Fibroblast of pulmonary artery (primary cell): ENCODE measurements at regions not wholly inside any gene's neighbourhood (a gene's known extent, or its start where the extent isn't known, plus 50 kb on each side); places are given as distances from the start of the nearest gene placed in this dataset.

Source experiments
- DNase-seq: peaks from one replicate; pipeline ENCODE4 v3.0.0-alpha.2; 2010; ENCODE audit warnings: low read depth
- H3K4me3 ChIP-seq: replicated peaks from 2 replicates; pipeline ENCODE4 v1.5.1; 2011; ENCODE audit warnings: low read depth, mild to moderate bottlenecking, control low read depth, low read length, moderate library complexity
- TF ChIP-seq, protein P1 (sequence below): IDR thresholded peaks from 2 replicates; pipeline ENCODE4 v1.5.1; 2011; ENCODE audit warnings: mild to moderate bottlenecking, control low read depth, low read length, inconsistent platforms; ENCODE audit errors: missing control alignments

DNA sequence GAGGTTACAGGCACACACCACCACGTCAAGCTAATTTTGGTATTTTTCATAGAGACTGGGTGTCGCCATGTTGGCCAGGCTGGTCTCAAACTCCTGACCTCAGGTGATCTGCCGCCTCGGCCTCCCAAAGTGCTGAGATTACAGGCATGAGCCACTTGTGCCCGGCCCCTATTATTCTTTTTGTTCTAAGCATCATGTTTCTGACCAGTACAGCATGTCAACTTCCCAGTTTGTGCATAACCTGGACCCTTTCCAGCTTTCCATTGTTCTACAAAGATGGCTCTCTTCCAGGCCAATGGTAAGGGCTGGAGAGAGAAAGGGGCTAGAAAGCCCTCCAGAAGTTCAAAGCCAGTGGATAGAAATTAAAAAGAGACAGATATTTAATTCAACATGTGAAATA is 91.3 kb upstream of the TNFAIP3 start:
- DNase-seq, result peak; percentile 94
- TF ChIP-seq, protein P1, sequence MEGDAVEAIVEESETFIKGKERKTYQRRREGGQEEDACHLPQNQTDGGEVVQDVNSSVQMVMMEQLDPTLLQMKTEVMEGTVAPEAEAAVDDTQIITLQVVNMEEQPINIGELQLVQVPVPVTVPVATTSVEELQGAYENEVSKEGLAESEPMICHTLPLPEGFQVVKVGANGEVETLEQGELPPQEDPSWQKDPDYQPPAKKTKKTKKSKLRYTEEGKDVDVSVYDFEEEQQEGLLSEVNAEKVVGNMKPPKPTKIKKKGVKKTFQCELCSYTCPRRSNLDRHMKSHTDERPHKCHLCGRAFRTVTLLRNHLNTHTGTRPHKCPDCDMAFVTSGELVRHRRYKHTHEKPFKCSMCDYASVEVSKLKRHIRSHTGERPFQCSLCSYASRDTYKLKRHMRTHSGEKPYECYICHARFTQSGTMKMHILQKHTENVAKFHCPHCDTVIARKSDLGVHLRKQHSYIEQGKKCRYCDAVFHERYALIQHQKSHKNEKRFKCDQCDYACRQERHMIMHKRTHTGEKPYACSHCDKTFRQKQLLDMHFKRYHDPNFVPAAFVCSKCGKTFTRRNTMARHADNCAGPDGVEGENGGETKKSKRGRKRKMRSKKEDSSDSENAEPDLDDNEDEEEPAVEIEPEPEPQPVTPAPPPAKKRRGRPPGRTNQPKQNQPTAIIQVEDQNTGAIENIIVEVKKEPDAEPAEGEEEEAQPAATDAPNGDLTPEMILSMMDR, result no peak
- no peak overlapping the region for H3K4me3 ChIP-seq

DNA sequence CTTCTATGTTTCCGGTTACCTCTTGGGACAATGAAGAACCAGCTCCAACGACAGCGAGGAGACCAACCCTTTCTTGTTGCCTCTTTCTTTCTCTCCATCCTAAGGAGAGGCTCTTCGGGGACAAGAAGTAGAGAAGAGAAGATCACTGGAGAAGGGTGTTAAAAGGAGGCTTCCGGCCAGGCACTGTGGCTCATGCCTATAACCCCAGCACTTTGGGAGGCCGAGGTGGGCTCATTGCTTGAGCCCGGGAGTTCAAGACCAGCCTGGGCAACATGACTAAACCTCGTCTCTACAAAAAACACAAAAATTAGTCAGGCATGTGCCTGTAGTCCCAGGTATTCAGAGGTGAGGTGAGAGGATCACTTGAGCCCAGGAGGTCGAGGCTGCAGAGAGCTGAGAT is 90.8 kb upstream of the TNFAIP3 start:
- TF ChIP-seq, protein P1, result no peak
- DNase-seq, result no peak
- no peak overlapping the region for H3K4me3 ChIP-seq

DNA sequence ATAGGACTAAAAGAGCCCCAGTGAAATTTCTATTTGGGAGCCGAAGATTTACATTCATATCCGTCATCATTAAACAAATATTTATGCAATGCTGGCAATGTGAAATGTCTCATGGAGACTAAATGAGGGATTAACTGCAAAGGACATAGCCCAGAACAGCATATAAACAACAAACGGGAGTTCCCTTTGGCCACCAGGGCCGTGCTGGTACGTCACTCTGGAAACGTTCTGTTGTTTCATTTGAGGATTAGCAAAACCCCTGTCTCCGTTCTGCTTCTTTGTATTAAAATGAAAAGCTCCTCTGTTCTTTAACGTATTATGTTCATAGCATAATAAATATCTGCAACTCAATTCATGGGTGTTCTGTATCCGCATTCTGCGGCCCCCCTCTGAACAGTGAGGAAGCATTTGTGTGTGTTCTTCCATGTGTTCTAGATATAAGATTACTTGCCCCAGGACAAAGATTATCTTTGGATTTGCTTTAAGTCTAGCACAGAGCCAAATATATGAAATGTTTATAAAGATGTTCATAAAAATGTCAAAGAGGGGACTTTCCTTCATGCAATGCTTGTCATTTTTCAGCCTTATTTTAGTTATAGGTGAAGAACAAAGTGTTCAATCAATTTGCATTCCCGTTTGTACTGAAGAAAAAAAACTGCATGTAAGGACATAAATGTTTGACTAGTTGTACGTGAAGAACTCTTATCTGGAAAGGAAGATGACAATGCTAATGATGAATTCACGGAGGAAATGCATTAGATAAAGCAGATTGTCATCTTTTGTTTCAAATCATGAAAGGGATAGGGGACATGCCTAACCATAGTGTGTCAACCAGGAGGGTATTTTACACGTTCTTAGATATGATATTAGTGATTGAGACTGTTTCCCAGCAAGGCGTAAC is 90.0 kb upstream of the TNFAIP3 start:
- DNase-seq, result peak; percentile 86
- no peak overlapping the region for H3K4me3 ChIP-seq
- TF ChIP-seq, protein P1, result peak; percentile 16

DNA sequence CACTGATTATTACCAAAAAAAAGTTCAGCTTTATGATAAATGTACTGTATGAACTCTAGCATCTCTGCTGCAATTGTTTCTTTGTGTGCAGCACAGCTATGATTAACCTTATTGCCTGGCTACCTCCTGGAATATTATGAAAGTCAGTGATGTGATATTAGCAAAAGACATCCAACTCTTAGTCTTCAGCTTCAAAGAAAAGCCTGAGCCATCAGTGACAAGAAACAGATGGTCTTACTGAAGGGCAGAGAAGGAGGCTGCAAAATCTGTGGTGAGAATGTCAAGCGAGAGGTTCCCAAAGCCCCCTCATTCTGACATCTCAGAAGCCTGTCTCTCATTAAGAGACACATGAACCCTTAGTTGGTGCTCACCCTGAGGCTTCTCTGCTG is 89.4 kb upstream of the TNFAIP3 start:
- no peak overlapping the region for H3K4me3 ChIP-seq
- TF ChIP-seq, protein P1, result no peak
- DNase-seq, result peak; percentile 73

DNA sequence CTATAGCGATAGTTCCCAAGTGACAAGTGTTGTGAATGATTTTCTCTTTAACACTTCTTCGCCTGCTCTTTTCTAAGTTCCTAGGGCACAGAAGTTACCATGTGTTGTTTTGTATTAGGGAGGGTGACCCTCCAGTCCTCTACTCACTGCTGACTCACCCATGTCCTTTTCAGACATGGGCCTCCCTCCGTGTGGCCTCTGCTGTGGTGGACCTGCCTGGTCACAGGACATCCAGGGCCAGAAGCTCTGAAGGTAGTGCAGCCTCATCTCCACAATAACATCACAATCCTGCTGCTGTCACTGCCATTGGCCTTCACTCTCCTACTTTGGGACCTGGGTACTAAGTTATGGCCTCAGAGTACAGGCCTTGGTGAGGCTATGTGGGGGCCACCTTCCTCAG is 87.1 kb upstream of the TNFAIP3 start:
- H3K4me3 ChIP-seq, result no peak overlapping the region
- TF ChIP-seq, protein P1, result no peak
- no peak for DNase-seq

DNA sequence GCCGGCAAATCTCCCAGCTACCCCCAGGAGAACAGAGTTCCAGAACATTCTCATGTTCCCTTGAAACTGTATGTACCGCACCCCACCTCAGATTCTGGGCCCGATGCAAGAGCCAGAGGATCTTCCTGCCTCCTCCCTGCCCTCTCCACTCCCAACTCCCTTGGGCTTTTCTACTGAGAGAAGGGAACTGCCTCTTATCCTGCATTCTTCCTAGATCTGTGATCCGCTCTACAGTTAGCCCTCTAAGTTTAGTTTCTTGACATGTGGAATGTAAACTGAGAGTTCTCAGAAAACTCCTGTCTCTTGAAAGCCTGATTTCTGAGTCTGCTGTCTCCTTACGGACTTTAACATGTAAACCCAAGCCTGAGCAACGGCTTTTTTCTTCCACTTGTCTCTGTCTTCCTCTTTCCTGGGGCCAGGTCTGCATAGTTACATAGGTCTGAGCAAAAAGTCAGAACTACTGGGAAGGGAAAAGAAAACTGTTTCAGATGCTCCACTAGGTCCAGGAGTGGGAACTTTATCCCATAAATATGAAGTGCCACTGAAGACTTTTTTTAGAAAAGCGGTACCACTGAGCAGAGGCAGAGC is 86.5 kb upstream of the TNFAIP3 start:
- TF ChIP-seq, protein P1, result no peak
- no peak overlapping the region for H3K4me3 ChIP-seq
- DNase-seq, result no peak
